ENCODE measurements at regions not wholly inside any gene's neighbourhood (a gene's known extent, or its start where the extent isn't known, plus 50 kb on each side); places are given as distances from the start of the nearest gene placed in this dataset.

DNA sequence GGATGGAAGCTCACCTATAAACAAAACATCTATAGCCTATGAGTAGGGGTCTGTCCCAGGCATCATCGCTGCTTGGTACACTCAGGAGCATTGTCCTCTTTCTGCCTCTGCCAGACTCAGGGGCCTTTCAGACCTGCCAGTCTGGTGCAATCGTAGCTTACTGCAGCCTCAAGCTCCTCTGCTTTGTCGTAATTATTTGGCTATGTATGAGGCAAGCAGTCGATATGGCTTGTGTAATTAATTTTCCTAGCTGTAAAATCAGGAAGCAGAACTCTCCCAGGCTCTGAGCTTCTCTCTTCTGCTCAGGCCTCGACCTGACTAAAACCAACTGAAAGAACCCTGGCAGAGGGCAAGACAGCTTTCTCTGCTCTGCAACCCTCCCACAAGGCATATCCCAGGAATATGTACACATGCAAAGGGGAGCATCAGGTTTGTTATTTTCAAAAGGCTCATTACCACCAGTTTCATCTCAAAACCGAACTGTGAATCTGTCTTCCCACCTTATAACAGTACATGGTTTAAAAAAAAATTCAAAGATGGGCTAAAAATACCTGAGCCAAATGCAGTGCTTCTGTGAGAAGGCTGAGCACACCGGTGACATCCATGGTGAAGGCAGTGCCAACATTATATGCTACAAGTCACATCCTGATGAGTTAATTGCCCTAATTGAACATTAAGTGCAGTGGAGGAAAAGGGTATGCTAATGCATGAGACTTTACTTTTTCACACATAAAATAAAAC is 309.2 kb upstream of the EMCN start:
- DNase-seq (ENCODE audit: low read depth), result no peak
- TF ChIP-seq, protein P1, sequence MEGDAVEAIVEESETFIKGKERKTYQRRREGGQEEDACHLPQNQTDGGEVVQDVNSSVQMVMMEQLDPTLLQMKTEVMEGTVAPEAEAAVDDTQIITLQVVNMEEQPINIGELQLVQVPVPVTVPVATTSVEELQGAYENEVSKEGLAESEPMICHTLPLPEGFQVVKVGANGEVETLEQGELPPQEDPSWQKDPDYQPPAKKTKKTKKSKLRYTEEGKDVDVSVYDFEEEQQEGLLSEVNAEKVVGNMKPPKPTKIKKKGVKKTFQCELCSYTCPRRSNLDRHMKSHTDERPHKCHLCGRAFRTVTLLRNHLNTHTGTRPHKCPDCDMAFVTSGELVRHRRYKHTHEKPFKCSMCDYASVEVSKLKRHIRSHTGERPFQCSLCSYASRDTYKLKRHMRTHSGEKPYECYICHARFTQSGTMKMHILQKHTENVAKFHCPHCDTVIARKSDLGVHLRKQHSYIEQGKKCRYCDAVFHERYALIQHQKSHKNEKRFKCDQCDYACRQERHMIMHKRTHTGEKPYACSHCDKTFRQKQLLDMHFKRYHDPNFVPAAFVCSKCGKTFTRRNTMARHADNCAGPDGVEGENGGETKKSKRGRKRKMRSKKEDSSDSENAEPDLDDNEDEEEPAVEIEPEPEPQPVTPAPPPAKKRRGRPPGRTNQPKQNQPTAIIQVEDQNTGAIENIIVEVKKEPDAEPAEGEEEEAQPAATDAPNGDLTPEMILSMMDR (IDR thresholded peaks at IDR 0.05; ENCODE audit: control insufficient read depth, extremely low read depth, insufficient read depth), result no peak

DNA sequence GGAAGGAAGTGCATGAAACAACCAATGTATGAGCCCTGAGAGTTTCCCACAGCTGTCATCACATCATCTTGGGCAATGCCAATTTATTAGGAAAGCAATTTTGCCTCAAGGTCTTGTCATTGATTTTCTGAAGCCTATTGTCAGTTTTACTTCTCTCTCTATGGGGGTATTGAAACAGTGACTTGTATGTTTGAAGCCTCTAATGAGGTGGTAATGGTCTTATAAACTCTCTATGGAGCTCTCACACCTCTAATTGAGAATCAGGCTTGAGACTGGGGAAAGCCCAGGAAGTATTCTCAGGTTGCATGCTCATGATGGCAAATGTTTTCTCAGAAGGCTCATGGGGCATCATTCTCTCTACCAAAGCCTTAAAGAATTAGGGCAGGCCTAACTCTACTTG is 308.2 kb upstream of the EMCN start:
- no peak for DNase-seq (ENCODE audit: low read depth)
- no peak overlapping the region for H3K4me3 ChIP-seq (ENCODE audit: low read depth, low read length)
- TF ChIP-seq, protein P1 (IDR thresholded peaks at IDR 0.05; ENCODE audit: control insufficient read depth, extremely low read depth, insufficient read depth), result no peak

More for the DNA sequence above, 309.2 kb upstream of the EMCN start:
- H3K4me3 ChIP-seq (ENCODE audit: low read depth, low read length), result no peak overlapping the region

DNA sequence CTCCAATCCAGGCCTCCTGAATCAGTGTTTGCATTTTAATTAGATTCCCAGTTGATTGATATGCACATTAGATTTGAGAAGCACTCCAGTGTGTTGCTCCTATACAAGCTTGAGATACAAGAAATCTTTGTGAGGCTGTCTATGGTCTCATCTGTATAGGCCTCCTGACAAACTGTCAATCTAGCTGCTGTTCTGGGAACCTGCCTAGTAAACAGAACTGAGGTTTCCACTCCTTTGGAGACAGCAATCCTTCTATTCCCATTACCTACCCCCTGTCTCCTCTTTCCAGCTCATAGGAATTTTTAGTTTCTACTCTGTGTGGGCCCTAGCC is 306.1 kb upstream of the EMCN start:
- no peak for DNase-seq (ENCODE audit: low read depth)
- TF ChIP-seq, protein P1 (IDR thresholded peaks at IDR 0.05; ENCODE audit: control insufficient read depth, extremely low read depth, insufficient read depth), result no peak
- H3K4me3 ChIP-seq (ENCODE audit: low read depth, low read length), result no peak overlapping the region

DNA sequence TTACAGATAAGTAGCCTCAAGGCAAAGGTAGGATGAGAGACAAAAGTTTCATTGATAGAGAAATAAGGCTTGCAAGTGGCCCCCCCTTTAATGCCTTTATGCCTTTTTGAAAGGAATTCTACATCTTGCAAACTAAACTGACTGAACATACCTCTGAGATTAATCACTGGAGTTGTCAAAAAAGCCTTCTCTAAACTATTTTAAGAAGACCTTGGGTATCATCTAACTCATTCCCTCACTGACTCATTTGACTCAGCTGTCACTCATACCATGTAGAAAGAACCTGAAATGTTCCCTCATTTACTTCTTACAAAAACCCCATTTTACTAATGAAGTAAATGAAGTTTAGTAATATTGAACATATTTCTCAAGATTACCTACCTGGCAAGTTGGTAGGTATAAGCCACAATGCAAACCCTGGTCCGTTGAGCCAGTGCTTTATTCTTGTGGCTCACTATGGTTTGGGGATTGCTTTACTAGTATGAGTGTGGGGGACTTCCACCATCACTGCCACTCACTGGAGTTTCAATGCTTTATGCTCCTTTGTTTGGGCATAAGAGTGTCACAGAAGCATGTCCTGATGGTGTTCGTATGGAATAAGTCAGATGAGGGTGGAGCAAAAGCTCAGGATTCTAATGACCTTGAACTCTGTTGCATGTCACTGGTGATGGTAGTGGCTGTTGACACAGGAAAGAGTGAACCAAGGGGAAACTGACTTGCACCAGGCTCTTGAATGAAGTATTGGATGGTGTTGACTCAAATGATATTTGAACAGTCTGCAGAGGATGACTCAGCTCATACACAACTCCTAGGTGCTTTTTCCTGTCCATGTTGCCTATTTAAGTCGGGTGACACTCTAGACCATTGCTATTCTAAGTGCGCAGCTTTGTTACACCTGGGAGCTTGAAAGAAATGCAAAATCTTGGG is 305.5 kb upstream of the EMCN start:
- H3K4me3 ChIP-seq (ENCODE audit: low read depth, low read length), result no peak overlapping the region
- DNase-seq (ENCODE audit: low read depth), result no peak
- TF ChIP-seq, protein P1 (IDR thresholded peaks at IDR 0.05; ENCODE audit: control insufficient read depth, extremely low read depth, insufficient read depth), result no peak

DNA sequence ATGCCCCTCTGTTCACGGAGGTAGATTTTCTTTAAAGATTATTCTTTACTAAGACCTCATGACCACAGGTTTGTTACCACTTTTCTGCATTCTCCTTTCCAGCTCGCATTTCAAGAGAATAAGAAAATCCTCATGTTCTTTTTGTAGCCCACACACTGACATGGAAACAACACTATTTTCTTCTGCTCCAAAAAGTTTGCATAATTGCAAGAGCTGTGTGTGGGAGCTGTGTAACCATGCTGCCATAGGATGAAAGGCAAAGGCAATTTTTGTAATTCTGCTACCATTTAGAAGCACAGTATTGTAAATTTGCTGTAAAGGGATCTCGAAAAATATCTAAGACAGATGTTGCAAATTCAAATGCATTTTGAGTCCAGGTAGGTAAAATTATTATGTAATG is 302.4 kb upstream of the EMCN start:
- no peak overlapping the region for H3K4me3 ChIP-seq (ENCODE audit: low read depth, low read length)

DNA sequence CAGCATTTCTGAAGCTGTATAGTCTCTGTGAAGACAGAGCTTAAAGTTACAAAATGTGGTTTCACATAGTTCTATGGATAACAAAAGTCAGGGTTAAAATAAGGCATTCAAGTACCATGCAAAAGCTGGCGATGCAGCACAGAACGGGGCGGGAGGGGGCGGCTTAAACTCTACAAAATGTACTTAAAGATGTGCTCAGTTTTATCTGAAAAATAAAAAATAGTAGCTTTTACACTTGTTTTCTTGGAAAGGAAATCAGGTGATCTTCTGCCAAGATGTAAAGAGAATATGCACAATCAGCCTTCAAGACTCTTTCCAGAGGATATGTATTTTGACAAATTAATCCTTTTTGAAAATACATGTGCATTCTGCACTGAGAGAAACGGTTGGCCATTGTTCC is 301.7 kb upstream of the EMCN start:
- TF ChIP-seq, protein P1 (IDR thresholded peaks at IDR 0.05; ENCODE audit: control insufficient read depth, extremely low read depth, insufficient read depth), result no peak
- no peak for DNase-seq (ENCODE audit: low read depth)
- no peak overlapping the region for H3K4me3 ChIP-seq (ENCODE audit: low read depth, low read length)

More for the DNA sequence above, 302.4 kb upstream of the EMCN start:
- TF ChIP-seq, protein P1 (IDR thresholded peaks at IDR 0.05; ENCODE audit: control insufficient read depth, extremely low read depth, insufficient read depth), result no peak
- DNase-seq (ENCODE audit: low read depth), result no peak

Measured in LNCaP clone FGC (cell line).